ENCODE measurements at regions not wholly inside any gene's neighbourhood (a gene's known extent, or its start where the extent isn't known, plus 50 kb on each side); places are given as distances from the start of the nearest gene placed in this dataset.

DNA sequence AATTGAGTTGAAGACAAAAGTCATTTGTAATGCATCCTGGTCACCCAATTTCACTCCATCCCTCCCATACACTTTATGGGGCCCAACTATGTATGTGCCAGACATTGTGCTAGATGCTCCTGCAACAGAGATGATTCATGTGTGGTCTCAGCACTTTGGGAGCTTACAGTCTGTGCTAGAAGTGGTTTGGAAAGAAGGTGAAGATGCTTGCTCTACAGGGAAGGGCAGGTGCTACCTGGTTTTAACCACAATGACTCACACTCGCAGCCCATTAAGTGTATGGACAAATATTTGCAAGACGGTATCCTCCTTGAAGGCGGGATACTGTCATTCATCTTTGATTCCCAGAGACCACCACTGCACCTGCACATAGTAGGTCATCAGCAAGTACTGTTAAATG is 257.6 kb downstream of the OTUD1 start:
- TF ChIP-seq EZH2 (IDR thresholded peaks at IDR 0.05; ENCODE audit: low read length, missing control alignments): no peak
- TF ChIP-seq, protein P1, sequence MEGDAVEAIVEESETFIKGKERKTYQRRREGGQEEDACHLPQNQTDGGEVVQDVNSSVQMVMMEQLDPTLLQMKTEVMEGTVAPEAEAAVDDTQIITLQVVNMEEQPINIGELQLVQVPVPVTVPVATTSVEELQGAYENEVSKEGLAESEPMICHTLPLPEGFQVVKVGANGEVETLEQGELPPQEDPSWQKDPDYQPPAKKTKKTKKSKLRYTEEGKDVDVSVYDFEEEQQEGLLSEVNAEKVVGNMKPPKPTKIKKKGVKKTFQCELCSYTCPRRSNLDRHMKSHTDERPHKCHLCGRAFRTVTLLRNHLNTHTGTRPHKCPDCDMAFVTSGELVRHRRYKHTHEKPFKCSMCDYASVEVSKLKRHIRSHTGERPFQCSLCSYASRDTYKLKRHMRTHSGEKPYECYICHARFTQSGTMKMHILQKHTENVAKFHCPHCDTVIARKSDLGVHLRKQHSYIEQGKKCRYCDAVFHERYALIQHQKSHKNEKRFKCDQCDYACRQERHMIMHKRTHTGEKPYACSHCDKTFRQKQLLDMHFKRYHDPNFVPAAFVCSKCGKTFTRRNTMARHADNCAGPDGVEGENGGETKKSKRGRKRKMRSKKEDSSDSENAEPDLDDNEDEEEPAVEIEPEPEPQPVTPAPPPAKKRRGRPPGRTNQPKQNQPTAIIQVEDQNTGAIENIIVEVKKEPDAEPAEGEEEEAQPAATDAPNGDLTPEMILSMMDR (conservative IDR thresholded peaks at IDR 0.05 in 1 of 2, IDR thresholded peaks at IDR 0.05 in 1 of 2; ENCODE audit: low read depth in 1 of 2, low read length in 2 of 2): no peak
